ENCODE measurements at regions not wholly inside any gene's neighbourhood (a gene's known extent, or its start where the extent isn't known, plus 50 kb on each side); places are given as distances from the start of the nearest gene placed in this dataset.

- H3K4me3 ChIP-seq: no peak overlapping the region
- no peaks in the 10 kb centered on the region for H3K36me3 ChIP-seq
- H3K9me3 ChIP-seq: no peaks in the 10 kb centered on the region
- H3K27ac ChIP-seq: no peak overlapping the region
- H3K4me1 ChIP-seq: no peaks in the 10 kb centered on the region
- TF ChIP-seq POLR2A (IDR thresholded peaks at IDR 0.05) (no peak), CTCF (IDR thresholded peaks at IDR 0.05) (no peak), POLR2AphosphoS5 (IDR thresholded peaks at IDR 0.05) (no peak)
- no peaks in the 10 kb centered on the region for H3K27me3 ChIP-seq
- no peak for DNase-seq (ENCODE audit: low spot score in 2 of 2)
- intact Hi-C loops (cut with DNase I; ENCODE audit: low total_unique reads): no loop called here
These were observed 218.2 kb downstream of the SH2D4B start for GRCh38 chr10:80755893-80756292.

GRCh38 chr10:80759693-80760092 is 222.0 kb downstream of the SH2D4B start:
- H3K9me3 ChIP-seq: no peaks in the 10 kb centered on the region
- no peak for DNase-seq (ENCODE audit: low spot score in 2 of 2)
- no peak overlapping the region for H3K4me3 ChIP-seq
- intact Hi-C loops (cut with DNase I; ENCODE audit: low total_unique reads): no loop called here
- no peaks in the 10 kb centered on the region for H3K36me3 ChIP-seq
- no peak overlapping the region for H3K27ac ChIP-seq
- H3K4me1 ChIP-seq: no peaks in the 10 kb centered on the region
- no peaks in the 10 kb centered on the region for H3K27me3 ChIP-seq
- no peak for TF ChIP-seq POLR2AphosphoS5 (IDR thresholded peaks at IDR 0.05)
- no peak for TF ChIP-seq POLR2A (IDR thresholded peaks at IDR 0.05)
- TF ChIP-seq CTCF (IDR thresholded peaks at IDR 0.05): no peak

GRCh38 chr10:80760914-80761371 is 223.2 kb downstream of the SH2D4B start:
- Histone ChIP-seq H3K9me3 (no peaks in the 10 kb centered on the region), H3K4me1 (no peaks in the 10 kb centered on the region), H3K27me3 (no peaks in the 10 kb centered on the region), H3K27ac (no peak overlapping the region), H3K36me3 (no peaks in the 10 kb centered on the region), H3K4me3 (no peak overlapping the region)
- intact Hi-C loops (cut with DNase I; ENCODE audit: low total_unique reads): no loop called here
- DNase-seq (ENCODE audit: low spot score in 2 of 2): no peak
- TF ChIP-seq POLR2A (IDR thresholded peaks at IDR 0.05): no peak
- TF ChIP-seq CTCF (IDR thresholded peaks at IDR 0.05): no peak

- no peaks in the 10 kb centered on the region for H3K27me3 ChIP-seq
- DNase-seq (ENCODE audit: low spot score in 2 of 2): no peak
- intact Hi-C loops (cut with DNase I; ENCODE audit: low total_unique reads): no loop called here
These were observed 230.3 kb downstream of the SH2D4B start for GRCh38 chr10:80767963-80768362.

GRCh38 chr10:80769700-80770160 is 232.0 kb downstream of the SH2D4B start:
- no peak for DNase-seq (ENCODE audit: low spot score in 2 of 2)
- Histone ChIP-seq H3K36me3 (no peaks in the 10 kb centered on the region), H3K9me3 (no peaks in the 10 kb centered on the region), H3K4me3 (no peak overlapping the region), H3K4me1 (no peaks in the 10 kb centered on the region), H3K27me3 (no peaks in the 10 kb centered on the region), H3K27ac (no peak overlapping the region)
- intact Hi-C loops (cut with DNase I; ENCODE audit: low total_unique reads): no loop called here
- no peak for TF ChIP-seq CTCF (IDR thresholded peaks at IDR 0.05)
- no peak for TF ChIP-seq POLR2AphosphoS5 (IDR thresholded peaks at IDR 0.05)
- TF ChIP-seq POLR2A (IDR thresholded peaks at IDR 0.05): no peak

More at GRCh38 chr10:80767963-80768362, 230.3 kb downstream of the SH2D4B start:
- TF ChIP-seq POLR2A (IDR thresholded peaks at IDR 0.05): no peak
- Histone ChIP-seq H3K9me3 (no peaks in the 10 kb centered on the region), H3K27ac (no peak overlapping the region), H3K36me3 (no peaks in the 10 kb centered on the region), H3K4me3 (no peak overlapping the region), H3K4me1 (no peaks in the 10 kb centered on the region)

- intact Hi-C loops (cut with DNase I; ENCODE audit: low total_unique reads): no loop called here
- TF ChIP-seq POLR2A (IDR thresholded peaks at IDR 0.05) (no peak), POLR2AphosphoS5 (IDR thresholded peaks at IDR 0.05) (no peak), CTCF (IDR thresholded peaks at IDR 0.05) (no peak)
- no peak for DNase-seq (ENCODE audit: low spot score in 2 of 2)
- no peaks in the 10 kb centered on the region for H3K36me3 ChIP-seq
- H3K27me3 ChIP-seq: no peaks in the 10 kb centered on the region
- no peak overlapping the region for H3K27ac ChIP-seq
- no peak overlapping the region for H3K4me3 ChIP-seq
- H3K4me1 ChIP-seq: no peaks in the 10 kb centered on the region
- H3K9me3 ChIP-seq: no peaks in the 10 kb centered on the region
These were observed 232.5 kb downstream of the SH2D4B start for GRCh38 chr10:80770239-80770638.

Measured in breast epithelium (tissue), 4 donors.